Kidney (tissue), 13 donors: ENCODE measurements at regions not wholly inside any gene's neighbourhood (a gene's known extent, or its start where the extent isn't known, plus 50 kb on each side); places are given as distances from the start of the nearest gene placed in this dataset.

Experiments
- DNase-seq, 5 donors: peaks; one replicate each; pipeline ENCODE4 v3.0.0-alpha.2; 2013 to 2020
- FAIRE-seq: peaks from 2 replicates; lab custom pipeline; 2012; peaks lifted over from hg19 to GRCh38; lab: Jason Lieb, UNC
- H3K27ac ChIP-seq, 2 donors: one replicate each; pipeline ENCODE4 v1.7.0; 2013; ENCODE audit warnings: low read depth in 2 of 2, low read length in 2 of 2, inconsistent platforms in 1 of 2
- H3K27me3 ChIP-seq: one replicate; pipeline ENCODE4 v1.7.1; 2013; ENCODE audit warnings: low read length, inconsistent platforms; ENCODE audit not compliant: control insufficient read depth, insufficient read depth
- H3K36me3 ChIP-seq, 3 donors: one replicate each; pipeline versions ENCODE4 v1.7.0 to v1.7.1; 2013; ENCODE audit warnings: low read length in 3 of 3, control low read depth in 1 of 3, inconsistent platforms in 1 of 3; ENCODE audit not compliant: insufficient read depth in 3 of 3, control insufficient read depth in 2 of 3
- H3K4me1 ChIP-seq, 3 donors: one replicate each; pipeline versions ENCODE4 v1.7.0 to v1.7.1; 2013; ENCODE audit warnings: low read length in 3 of 3, inconsistent platforms in 1 of 3, low read depth in 1 of 3; ENCODE audit not compliant: control insufficient read depth in 2 of 3, insufficient read depth in 2 of 3
- H3K4me3 ChIP-seq, 3 donors: one replicate each; pipeline versions ENCODE4 v1.7.0 to v1.8.1; 2013; ENCODE audit warnings: low read length in 3 of 3, control low read depth in 1 of 3, inconsistent platforms in 1 of 3
- H3K9ac ChIP-seq, 3 donors: one replicate each; pipeline versions ENCODE4 v1.7.0 to v1.7.1; 2013; ENCODE audit warnings: low read length in 3 of 3, control low read depth in 1 of 3, inconsistent platforms in 1 of 3
- H3K9me3 ChIP-seq, 3 donors: one replicate each; pipeline versions ENCODE4 v1.7.0 to v1.7.1; 2013; ENCODE audit warnings: low read length in 3 of 3, control low read depth in 1 of 3, inconsistent platforms in 1 of 3; ENCODE audit not compliant: control insufficient read depth in 2 of 3, insufficient read depth in 1 of 3
- CTCF ChIP-seq: IDR thresholded peaks from 3 replicates; pipeline ENCODE4 v1.5.1; 2012; ENCODE audit warnings: mild to moderate bottlenecking, moderate library complexity, borderline replicate concordance; ENCODE audit not compliant: insufficient read depth; ENCODE audit errors: extremely low read depth
- intact Hi-C: fragments of 100-400 bp; cut with DNase I; formaldehyde crosslinking; loops from one replicate; pipeline ENCODE4 v1.11.1; 2022
- donor health status: control.
- donor health status: control.
- donor health status: control.
- donor health status: control.
- donor health status: control.
- donor health status: DM: yes; HTN: yes; CAD: no.
- donor health status: Normal renal cell carcinoma (clear cell type).

- no peak for TF ChIP-seq CTCF
- no peaks in the 10 kb centered on the region for H3K27me3 ChIP-seq
- no peak for DNase-seq
- no peaks in the 10 kb centered on the region for H3K4me1 ChIP-seq
- no peaks in the 10 kb centered on the region for H3K36me3 ChIP-seq
- no peak for FAIRE-seq
- no peak overlapping the region for H3K4me3 ChIP-seq
- H3K9ac ChIP-seq, result no peak overlapping the region
- no peaks in the 10 kb centered on the region for H3K9me3 ChIP-seq
- intact Hi-C loops, result no loop called here
- H3K27ac ChIP-seq, result no peak overlapping the region
These were observed 1188.5 kb downstream of the NXPH1 start for GRCh38 chr7:9621927-9622326.

GRCh38 chr7:9625953-9626352, 1192.5 kb downstream of the NXPH1 start:
- Histone ChIP-seq H3K9ac (no peak overlapping the region), H3K9me3 (no peaks in the 10 kb centered on the region), H3K4me1 (no peaks in the 10 kb centered on the region), H3K27ac (no peak overlapping the region), H3K36me3 (no peaks in the 10 kb centered on the region), H3K27me3 (no peaks in the 10 kb centered on the region), H3K4me3 (no peak overlapping the region)
- FAIRE-seq (no peak), DNase-seq (no peak)
- no peak for TF ChIP-seq CTCF
- intact Hi-C loops, result no loop called here

- intact Hi-C loops, result no loop called here
- Histone ChIP-seq H3K4me3 (no peak overlapping the region), H3K9ac (no peak overlapping the region), H3K27me3 (no peaks in the 10 kb centered on the region), H3K36me3 (no peaks in the 10 kb centered on the region), H3K9me3 (no peaks in the 10 kb centered on the region), H3K4me1 (no peaks in the 10 kb centered on the region), H3K27ac (no peak overlapping the region)
- no peak for TF ChIP-seq CTCF
- DNase-seq (no peak), FAIRE-seq (no peak)
These were observed 1212.3 kb downstream of the NXPH1 start for GRCh38 chr7:9645756-9646155.

- Histone ChIP-seq H3K27me3 (no peaks in the 10 kb centered on the region), H3K4me1 (no peaks in the 10 kb centered on the region), H3K9me3 (no peaks in the 10 kb centered on the region), H3K9ac (no peak overlapping the region), H3K4me3 (no peak overlapping the region), H3K36me3 (no peaks in the 10 kb centered on the region), H3K27ac (no peak overlapping the region)
- intact Hi-C loops, result no loop called here
- no peak for FAIRE-seq
- no peak for DNase-seq
- no peak for TF ChIP-seq CTCF
These were observed 1223.8 kb downstream of the NXPH1 start for GRCh38 chr7:9657257-9657656.
